GM12874 (cell line): ENCODE measurements at regions not wholly inside any gene's neighbourhood (a gene's known extent, or its start where the extent isn't known, plus 50 kb on each side); places are given as distances from the start of the nearest gene placed in this dataset.

ENCODE experiments used
- TF ChIP-seq, protein P1 (sequence below): IDR thresholded peaks from 2 replicates; pipeline ENCODE4 v1.5.1; 2011; ENCODE audit warnings: low read depth, mild to moderate bottlenecking, control low read depth, low read length, moderate library complexity; ENCODE audit not compliant: insufficient read depth

DNA sequence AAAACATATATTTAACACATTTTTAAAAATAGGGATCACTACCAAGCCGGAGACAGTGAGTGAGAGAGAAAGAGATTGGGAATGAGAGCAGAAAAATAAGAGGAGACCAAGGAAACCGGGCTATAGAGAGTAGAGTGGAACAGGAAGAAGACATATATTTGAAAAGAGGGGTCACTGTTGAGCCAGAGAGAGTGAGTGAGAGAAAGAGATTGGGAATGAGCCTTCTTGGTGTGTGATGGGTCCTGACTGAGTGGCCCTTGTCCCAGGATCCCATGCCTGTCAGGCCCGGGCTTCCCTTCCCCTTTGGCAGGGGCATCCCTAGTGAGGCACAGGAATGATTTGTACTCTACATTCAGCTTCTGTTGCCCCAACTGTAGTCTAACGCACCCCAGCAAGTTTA is 646.6 kb downstream of the NTRK3 start:
- TF ChIP-seq, protein P1, sequence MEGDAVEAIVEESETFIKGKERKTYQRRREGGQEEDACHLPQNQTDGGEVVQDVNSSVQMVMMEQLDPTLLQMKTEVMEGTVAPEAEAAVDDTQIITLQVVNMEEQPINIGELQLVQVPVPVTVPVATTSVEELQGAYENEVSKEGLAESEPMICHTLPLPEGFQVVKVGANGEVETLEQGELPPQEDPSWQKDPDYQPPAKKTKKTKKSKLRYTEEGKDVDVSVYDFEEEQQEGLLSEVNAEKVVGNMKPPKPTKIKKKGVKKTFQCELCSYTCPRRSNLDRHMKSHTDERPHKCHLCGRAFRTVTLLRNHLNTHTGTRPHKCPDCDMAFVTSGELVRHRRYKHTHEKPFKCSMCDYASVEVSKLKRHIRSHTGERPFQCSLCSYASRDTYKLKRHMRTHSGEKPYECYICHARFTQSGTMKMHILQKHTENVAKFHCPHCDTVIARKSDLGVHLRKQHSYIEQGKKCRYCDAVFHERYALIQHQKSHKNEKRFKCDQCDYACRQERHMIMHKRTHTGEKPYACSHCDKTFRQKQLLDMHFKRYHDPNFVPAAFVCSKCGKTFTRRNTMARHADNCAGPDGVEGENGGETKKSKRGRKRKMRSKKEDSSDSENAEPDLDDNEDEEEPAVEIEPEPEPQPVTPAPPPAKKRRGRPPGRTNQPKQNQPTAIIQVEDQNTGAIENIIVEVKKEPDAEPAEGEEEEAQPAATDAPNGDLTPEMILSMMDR = no peak

DNA sequence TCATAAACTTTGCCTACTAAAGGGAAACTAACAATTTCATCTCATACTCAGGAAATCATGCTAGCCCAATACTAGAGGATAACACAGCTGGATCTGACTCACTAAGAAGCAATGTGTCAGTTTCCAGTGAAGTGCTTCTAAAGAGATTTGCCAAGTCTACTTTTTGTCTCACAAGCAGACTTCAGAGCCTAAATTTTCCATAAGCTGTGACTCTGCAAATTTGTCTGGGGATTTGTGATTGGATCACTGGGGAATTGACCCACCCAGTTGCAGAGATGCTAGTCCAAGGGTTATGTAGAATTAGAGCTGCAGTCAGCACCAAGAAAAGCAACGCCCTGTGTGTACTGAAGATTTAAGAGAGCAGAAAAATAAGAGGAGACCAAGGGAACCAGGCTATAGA is 647.1 kb downstream of the NTRK3 start:
- TF ChIP-seq, protein P1 = no peak

- TF ChIP-seq, protein P1 = no peak
Measured at GRCh38 chr15:87608238-87609028, 648.1 kb downstream of the NTRK3 start.

- TF ChIP-seq, protein P1 = no peak
Measured at GRCh38 chr15:87606971-87607370, 649.6 kb downstream of the NTRK3 start.

GRCh38 chr15:87604857-87605446 is 651.6 kb downstream of the NTRK3 start:
- TF ChIP-seq, protein P1 = peak; percentile 54; the same call in 1 of the 2 replicates

DNA sequence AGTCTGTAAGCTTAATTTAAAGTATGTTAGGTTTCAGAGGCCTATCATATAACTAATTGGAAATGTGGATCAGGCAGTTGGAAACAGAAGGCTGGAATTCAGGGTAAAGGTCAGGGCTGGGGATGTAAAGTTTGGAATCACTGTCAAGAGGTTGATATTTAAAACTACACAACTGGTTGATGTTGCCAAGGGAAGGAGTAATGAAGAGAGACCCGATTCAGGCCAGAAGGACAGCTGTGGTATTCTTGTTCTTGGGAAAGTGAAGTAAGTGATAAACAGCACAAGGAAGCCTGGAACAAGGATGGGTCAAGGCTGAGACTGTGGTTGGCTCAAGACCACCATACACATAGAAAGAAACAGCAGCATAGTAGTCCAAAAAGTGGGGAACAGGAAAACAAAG is 654.2 kb downstream of the NTRK3 start:
- TF ChIP-seq, protein P1 = no peak

DNA sequence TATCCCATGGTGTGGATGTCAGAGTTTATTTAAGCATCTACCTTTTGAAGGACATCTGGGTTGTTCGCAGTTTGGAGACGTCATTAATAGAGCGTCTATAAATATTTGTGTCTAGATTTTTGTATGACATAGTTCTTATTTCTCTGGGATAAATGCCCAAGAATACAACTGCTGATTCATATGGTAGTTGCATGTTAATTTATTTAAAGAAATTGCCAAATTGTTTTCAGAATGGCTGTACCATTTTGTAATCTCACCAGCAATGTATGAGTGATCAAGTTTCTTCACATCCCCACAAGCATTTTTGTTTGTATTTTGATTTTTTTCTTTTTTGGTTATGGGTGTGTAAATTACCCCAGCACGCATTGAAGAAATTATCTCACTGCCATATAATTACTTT is 656.9 kb downstream of the NTRK3 start:
- TF ChIP-seq, protein P1 = no peak
